ENCODE measurements at regions not wholly inside any gene's neighbourhood (a gene's known extent, or its start where the extent isn't known, plus 50 kb on each side); places are given as distances from the start of the nearest gene placed in this dataset.
"Not testable (repeated sequence)": the region's sequence is repeated elsewhere in the genome, so short reads cannot be mapped to it uniquely, and the experiment has no call there.

DNA sequence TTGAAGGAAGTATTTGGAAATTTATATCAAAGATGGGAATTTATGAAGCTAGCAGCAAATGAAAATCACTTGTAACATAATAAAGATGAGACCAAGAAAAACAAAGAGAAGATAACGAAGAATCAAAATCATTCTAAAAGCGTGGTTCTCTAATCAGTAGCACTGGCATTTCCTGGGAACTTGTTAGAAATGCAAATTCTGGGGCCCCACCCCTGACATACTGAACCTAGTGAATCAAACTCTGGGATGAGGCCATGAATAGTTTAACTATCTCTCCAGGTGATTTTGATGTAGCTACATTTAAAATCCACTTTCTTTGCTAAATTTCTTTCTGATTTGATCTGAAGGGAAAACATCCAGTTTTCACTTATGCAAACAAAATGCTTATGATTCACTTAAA is 1075.6 kb downstream of the HACE1 start:
- DNase-seq (ENCODE audit: low spot score) = no peak

DNA sequence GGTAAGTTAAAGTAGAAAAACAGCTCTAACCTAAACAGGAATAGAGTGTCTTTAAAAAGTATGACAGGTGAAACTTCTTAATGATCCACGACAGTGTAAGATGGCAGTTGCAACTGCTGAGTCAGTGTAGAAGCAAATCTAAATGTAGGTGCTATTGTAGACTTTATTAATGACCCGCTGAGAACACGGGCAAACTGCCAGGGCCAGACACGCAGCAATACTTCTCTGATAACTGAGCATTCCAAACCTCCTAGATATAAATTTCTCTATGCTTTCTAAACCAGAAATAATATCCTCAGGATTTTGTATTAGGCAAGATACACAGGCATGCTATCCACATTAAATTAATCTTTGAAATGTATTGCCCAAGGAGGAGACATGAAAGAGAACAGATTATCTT is 1076.4 kb downstream of the HACE1 start:
- DNase-seq (ENCODE audit: low spot score) = no peak

DNA sequence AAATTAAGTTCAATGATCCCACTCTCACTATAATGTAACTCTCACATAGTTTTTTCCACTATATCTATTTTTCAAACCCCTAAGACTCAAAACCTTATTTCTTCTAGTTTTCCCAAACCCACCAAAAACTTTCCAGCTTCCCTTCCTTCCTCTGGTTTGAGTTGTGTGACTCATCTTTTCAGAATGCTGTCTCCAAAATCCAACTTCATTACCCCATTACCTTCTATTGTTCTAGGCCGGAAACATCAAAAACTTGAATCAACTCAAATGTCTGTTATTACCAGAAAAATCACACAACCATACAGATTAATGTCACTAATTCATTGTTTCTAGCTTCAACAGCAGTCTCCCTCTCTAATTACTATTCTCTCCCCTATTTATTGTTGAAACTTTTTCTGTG is 1090.3 kb downstream of the HACE1 start:
- no peak for DNase-seq (ENCODE audit: low spot score)

DNA sequence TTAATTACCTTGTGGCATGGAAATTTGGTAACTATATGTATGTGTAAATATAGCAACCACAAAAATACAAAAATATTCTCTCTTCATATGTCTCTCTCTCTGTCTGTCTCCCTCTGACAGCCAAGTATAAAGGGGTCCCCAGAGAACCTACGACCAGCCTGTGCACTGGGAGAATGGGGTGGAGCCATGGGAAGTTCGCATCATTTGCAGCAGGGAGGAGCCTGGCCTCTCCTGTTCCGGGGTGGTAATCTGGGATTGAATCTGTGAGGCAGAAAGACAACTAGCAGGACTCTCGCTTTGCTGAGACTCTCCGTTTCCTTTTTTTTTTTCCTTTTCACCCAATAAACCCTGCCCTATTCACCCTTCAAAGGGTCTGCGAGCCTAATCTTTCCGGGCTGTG is 1109.1 kb downstream of the HACE1 start:
- DNase-seq (ENCODE audit: low spot score) = no peak

DNA sequence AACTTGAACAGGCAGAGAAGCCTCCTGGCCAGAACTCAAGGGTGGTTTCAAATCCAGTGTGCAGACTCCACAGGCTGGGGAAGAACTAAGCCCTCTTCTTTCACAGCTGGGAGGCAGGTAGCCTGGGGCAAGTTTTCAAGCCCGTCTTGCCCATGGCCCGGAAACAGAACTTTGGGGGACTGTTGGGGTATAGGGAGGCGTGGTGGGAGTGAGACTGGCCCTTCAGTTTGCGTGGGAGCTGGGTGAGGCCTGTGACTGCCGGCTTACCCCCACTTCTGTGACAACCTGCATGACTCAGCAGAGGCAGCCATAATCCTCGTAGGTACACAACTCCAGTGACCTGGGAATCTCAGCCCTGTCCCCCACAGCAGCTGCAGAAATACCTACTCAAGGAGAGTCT is 1125.7 kb downstream of the HACE1 start:
- DNase-seq (ENCODE audit: low spot score) = no peak

DNA sequence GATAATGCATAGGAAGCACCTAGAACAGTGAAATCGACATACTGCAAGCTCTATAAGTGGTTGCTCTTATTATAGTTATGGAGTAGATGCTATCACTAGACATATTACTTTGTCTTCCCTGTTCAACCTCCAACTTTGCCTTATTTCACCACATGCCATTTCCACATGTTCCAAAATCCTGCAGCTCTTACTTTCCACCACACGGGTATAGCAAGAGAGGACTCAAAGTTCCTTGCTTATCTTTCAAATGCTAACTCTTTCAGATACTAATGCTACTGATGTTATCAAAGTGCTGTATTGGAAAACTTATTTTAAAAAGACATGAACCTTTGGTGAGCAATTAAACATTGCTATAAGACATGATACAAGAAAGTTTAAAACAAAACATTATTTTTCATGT is 1130.1 kb downstream of the HACE1 start:
- no peak for DNase-seq (ENCODE audit: low spot score)

DNA sequence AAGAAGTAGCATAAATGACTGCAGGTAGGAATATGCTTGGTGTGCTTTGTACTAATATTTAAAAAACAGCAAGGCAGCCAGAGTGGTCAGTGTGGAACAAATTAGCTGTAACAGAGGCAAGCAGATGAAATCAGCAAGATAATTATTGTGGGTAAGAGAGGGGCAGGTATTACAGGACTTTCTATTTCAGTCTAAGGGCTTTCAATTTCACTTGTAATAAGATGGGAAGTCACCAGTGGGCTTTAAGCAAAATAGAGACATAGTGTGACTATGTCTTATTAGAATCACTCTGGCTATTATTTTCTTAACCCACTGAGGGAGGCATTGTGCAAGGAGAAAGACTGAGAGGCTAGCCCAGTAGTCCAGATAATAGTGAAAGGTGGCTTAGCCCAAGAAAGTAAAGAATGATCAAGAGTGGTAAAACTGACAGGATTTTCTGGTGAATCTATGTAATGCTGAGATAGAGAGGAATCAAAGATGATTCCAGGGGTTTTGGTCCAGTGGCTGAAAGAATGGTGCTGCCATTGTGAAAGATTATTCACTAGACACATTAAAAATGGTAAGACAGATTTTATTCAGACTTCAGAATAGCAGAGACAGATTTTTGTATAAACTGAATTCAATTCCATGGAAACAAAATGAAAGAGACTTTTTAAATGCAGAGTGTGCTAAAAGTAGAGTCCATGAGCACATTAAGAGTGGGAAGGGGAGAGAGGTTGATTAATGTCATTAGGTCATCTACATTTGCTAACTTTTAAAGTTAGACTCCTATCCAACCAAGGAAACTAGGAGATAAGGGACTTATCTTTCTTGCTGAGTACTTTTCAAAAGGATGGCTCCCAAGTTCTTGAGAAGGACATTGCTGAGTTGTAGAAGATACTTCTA is 1136.0 kb downstream of the HACE1 start:
- DNase-seq (ENCODE audit: low spot score) = no peak

DNA sequence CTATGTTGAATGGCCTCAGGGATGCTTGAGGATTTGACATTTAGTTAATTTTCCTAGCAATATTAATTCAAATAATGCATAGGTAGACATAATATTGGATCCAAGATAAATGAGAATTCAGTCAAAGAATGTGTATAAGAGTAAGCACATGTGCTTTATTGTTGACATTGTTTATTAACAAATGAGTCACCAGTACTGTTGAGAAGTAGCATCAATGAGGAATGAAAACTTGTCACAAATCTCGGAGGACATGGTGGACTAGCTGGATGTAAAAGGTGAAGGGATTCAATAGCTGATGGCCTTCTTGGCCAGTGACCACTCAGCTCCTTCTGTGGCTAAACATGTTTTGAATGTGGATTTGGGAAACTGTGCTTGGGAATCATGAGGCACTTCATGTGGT is 1137.0 kb downstream of the HACE1 start:
- DNase-seq (ENCODE audit: low spot score) = no peak

DNA sequence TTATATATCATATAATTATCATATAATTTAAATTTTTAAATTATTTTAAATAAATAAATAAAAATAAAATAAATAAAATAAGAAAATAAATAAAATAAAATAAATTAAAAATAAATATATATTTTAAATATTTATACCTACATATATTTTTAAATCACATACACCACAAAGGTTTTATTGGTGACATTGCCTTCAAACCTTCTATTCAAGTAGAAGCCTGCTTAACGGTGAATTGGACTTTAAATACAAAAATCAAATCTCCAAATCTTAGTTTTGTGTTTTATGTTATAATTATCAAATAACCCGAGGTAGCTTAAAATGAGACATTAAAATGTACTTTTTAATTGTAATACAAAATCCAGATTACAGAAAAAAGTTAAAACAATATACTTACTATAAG is 1137.8 kb downstream of the HACE1 start:
- no peak for DNase-seq (ENCODE audit: low spot score)

DNA sequence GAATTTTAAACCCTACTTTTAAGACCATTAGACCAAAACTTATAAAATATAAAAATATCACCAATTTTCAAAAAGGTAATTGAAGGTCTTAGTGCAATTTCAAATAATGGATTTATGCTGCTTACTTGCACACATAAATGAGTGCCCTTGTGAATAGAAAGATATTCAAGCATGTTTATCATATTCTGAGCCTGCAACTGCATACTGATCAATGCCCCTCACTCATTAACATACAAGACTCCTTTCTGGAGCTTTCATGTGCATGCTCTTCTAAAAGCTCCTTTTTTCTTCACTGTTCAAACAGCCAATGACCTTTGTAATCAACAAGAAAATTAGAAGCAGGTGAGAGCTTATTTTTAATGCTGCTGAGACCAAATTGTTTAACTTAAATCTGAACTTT is 1139.3 kb downstream of the HACE1 start:
- no peak for DNase-seq (ENCODE audit: low spot score)

DNA sequence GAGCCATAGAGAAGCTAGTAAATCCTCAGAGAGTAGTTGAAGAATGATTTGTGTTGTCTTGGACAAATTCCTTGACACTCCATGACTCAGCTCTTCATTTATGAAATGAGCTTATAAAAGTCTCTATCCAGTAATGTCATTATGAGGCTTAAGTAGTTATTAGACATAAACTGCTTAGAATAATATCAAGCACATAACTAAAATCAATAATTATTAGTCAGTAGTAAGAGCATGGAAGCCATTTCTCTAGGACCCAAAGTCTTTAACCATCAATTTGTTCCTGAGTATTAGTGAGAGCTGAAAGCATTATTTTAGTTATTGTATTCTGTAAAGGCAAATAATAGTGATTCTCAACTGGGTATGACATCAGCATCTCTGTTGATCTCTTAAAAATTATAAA is 1140.2 kb downstream of the HACE1 start:
- no peak for DNase-seq (ENCODE audit: low spot score)

DNA sequence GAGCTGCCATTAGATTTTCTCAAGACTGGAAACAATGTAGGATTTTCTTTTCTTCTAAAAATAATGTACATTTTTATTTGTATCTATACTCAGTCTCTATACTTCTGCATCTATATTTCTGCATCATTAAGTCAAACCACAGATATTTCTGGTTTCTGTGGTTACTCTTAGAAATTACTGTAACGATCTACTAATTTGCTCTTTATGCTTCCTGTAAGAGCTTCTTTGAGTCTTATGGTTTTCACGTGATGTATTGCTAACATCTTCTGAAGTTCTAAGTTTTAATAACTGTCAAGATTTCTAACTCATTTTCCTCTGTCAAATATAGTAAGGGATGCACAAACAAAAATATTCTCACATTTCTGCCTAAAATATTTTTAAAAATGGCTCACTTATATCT is 1144.5 kb downstream of the HACE1 start:
- DNase-seq (ENCODE audit: low spot score) = no peak

DNA sequence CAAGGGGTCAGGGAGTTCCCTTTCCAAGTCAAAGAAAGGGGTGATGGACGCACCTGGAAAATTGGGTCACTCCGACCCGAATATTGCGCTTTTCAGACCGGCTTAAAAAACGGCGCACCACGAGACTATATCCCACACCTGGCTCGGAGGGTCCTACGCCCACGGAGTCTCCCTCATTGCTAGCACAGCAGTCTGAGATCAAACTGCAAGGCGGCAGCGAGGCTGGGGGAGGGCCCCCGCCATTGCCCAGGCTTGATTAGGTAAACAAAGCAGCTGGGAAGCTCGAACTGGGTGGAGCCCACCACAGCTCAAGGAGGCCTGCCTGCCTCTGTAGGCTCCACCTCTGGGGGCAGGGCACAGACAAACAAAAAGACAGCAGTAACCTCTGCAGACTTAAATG is 1150.5 kb downstream of the HACE1 start:
- DNase-seq (ENCODE audit: low spot score) = not testable (repeated sequence)

DNA sequence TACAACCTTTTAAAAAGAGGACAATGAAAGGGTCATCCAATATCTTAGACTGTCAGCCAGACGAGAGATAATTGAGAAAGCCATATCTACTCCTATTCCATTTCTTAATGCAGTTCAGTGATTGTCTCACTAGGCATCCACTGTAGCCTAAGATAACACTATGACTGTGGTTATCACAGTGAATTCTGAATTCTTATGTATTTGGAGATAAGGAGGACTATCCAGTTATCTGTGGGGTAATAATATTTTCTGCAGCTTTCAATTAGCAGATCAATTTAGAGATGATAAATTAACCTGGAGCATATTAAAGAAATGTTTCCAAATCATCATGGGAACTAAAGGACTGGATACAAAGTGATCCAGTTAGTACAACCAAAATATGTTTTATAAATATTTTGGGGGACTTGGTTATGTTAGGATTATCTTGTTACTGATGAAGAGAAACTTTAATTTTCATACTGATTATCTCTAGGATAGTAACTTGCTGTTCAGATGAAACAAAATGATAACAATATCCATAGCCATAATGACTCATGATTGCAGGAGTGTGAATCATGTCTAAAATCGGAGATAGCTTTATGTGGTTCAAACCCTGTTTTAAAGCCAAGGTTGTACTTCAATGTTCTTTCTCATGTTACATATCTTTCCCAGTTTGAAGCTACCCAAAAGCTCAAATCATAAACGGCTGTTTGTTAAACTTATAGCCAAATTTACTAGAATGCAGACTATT is 1152.0 kb downstream of the HACE1 start:
- no peak for DNase-seq (ENCODE audit: low spot score)

DNA sequence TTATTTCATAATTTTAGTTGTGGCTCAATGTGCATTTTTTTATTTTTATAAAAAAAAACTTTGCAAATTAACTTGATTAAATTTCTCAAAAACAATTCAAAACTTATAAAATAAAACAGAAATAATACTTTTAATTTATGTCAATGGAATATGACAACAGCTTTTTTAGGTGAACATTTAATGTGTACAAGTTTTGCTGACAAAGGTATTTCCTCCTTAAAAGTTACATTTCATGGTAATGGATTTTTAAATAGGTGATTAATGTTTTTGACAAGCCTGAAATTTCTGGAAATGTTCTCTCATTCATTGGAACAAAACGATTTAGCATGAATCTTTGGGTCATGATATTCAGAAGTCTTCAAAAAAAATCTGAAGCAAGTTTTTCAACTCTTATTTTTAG is 1160.0 kb downstream of the HACE1 start:
- no peak for DNase-seq (ENCODE audit: low spot score)

DNA sequence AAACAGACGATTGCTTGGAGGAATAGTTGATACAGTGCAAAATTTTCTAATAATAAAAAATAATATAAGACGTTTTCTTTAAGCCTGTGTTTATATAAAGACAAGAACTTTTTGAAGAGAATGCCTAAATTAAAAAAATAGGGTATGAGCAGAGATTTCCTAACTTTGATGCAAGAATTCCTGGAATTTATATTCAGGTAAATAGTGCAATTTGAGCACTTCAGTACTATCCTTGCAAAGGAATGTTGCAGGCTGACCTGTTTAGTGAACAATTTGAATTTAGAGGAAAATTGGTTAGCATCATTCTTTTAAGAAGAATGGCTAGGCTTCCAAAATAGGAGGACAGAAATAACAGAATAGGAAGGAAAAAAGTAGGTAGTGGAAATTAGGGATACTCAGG is 1172.3 kb downstream of the HACE1 start:
- no peak for DNase-seq (ENCODE audit: low spot score)

DNA sequence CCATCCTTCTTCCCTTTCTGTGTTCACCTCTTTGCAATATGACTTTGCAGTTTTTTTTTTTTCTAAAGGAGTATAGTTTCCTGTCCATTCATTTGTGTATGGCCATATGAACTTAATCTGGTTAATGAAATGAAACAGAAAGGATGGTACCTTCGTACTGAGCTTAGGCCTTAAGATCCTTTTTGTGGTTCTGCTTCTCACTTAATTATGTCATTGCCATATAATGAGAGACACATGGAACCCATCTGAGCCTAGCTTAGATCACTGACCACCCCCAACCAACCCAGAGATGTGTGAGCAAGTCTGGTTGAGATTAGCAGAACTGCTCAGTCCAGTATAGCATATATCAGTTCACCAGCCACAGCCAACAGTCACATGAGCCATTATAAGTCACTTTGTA is 1179.6 kb downstream of the HACE1 start:
- DNase-seq (ENCODE audit: low spot score) = no peak

DNA sequence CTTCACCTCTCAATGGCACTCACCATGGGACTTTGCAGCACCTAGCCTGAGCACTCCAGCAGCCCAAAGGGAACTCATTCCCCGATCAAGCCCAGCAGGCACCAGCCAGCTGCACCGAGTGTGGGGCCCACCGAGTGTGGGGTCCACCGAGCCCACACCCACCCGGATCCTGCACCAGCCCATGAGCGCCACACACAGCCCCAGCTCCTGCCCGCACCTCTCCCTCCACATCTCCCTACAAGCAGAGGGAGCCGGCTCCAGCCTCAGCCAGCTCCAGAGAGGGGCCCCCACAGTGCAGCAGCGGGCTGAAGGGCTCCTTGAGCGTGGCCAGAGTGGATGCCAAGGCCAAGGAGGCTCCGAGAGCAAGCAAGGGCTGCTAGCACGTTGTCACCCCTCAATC is 1182.4 kb downstream of the HACE1 start:
- DNase-seq (ENCODE audit: low spot score) = no peak

DNA sequence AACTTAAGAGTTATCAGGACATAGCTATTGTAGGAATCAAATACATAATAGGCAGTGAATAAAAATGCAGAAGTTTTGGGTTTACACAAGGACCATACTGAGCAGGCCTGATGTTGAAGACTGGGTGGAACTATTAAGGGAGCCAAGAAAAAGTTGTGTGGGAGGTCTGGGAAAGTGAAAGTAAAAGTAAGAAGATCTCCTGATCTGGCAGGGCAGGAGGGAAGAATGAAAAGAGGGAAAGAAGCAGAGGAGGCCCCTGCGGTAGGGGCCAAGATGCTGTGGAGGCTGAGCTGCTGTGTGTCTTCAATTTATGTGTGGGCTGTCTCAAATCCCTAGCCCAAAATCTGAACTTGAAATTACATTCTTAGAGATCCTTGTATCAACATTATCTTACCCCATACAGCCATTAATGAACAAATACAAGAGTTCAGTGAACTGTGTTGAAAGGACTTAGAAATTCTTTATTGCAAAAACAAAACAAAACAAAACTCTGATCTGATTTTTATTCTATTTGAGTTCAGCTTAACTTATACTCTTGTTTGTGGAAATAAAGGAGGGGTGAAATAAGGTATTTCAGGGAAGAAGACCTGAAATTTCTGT is 1183.8 kb downstream of the HACE1 start:
- no peak for DNase-seq (ENCODE audit: low spot score)

DNA sequence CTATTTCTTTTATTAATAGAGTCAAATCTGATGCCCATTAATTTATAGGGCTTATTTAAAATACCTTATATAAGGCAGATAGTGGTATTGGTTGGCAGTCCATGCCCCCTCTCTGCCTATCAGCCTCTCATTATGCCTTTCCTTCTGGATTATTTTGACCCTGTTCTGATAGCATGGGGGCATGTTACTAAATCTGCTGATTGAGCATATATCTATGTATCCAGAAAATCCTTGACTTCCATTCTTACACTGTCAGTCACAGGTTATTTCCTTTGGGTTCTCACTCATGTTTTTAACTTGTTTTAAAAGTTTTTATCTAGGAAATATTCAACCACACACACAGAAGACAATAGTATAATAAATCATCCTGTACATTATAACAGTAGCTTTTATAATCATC is 1184.9 kb downstream of the HACE1 start:
- no peak for DNase-seq (ENCODE audit: low spot score)

DNA sequence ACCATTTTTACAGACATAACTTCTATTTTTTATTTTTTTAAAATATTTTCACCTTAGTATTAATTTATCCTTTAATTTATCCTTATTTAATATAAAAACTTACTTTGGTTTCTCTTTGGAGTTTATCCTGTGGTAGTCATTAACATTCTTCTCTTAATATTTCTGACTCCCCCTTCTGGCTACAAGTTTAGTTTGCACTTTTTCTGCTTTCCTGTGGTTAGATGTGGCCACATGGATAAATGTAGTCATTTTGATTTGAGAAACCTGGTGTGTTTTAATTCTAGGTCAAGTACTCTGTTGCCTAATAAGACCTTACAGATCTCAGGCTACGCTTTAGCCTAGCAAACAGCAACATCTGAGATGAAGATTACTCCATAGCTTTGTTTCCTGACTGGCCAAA is 1187.5 kb downstream of the HACE1 start:
- no peak for DNase-seq (ENCODE audit: low spot score)

DNA sequence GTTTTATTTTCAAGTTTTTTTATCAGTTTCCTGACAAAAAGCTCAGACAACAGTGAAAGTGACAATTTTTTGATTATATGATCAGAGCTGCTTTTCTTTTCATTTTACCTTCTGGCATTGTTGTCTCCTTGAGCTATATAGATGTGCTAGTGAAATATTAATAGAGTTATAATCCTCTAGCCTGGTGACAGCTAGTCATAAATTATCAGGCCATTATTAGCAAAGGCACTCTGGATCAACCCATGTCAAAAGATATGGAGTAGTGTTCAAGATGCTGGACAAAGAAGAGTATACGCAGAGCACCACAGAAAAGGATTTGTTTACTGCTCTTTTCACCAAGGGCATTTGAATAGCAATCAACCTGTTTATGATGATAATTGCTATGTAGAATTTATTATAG is 1230.1 kb downstream of the HACE1 start:
- no peak for DNase-seq (ENCODE audit: low spot score)

DNA sequence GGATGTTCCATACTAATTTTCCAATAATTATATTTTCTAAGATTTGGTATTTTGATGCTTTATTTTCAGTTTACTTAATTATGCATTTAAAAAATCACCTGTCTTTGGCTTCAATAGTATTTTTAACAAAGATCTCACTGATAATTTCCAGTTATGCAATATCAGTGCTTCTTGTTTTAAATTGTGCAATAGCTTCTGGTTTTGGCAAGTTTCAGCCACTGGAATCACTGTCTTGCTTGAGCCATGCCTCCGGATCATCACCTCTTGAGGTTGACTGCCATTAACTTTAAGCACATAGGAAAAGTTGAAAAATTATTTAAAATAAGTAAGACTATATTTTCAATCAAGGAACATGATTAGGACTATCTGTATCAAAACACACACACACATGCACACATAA is 1242.1 kb downstream of the HACE1 start:
- DNase-seq (ENCODE audit: low spot score) = no peak

All from HuH-7.5 (cell line).